HepG2 (cell line): ENCODE measurements at regions not wholly inside any gene's neighbourhood (a gene's known extent, or its start where the extent isn't known, plus 50 kb on each side); places are given as distances from the start of the nearest gene placed in this dataset.

Experiments
- SAFB2 ChIP-seq: sonication (generic); formaldehyde crosslinking; IDR thresholded peaks from 2 replicates; pipeline ENCODE4 v1.5.1; 2020; ENCODE audit warnings: missing genetic modification reagents, low read depth, mild to moderate bottlenecking, borderline replicate concordance
- U2AF1 ChIP-seq: fragments of 200-400 bp; formaldehyde crosslinking; optimal IDR thresholded peaks from 2 replicates; pipeline ENCODE3; 2017; ENCODE audit warnings: mild to moderate bottlenecking, low read depth, low read length
- TF ChIP-seq, protein P1 (sequence below): sonication (generic); formaldehyde crosslinking; IDR thresholded peaks from 2 replicates; pipeline ENCODE4 v1.5.1; 2020; ENCODE audit warnings: mild to moderate bottlenecking, missing genetic modification reagents, moderate library complexity
- TF ChIP-seq, protein P2 (sequence below): sonication (generic); formaldehyde crosslinking; IDR thresholded peaks from 2 replicates; pipeline ENCODE4 v1.4.0; 2020; ENCODE audit warnings: missing genetic modification reagents, borderline replicate concordance
- TF ChIP-seq, protein P3 (sequence below): IDR thresholded peaks from 2 replicates; pipeline ENCODE4 v1.6.1; 2016; ENCODE audit warnings: missing biosample characterization, missing genetic modification reagents, low read depth
- TF ChIP-seq, protein P4 (sequence below), 2 experiments: sonication (generic) in 1 of 2; formaldehyde crosslinking in 1 of 2; IDR thresholded peaks; 2 replicates each; pipeline versions ENCODE4 v1.4.0 to v1.6.1; 2018 to 2020; ENCODE audit warnings: missing genetic modification reagents in 2 of 2, borderline replicate concordance in 1 of 2, low read depth in 1 of 2, mild to moderate bottlenecking in 1 of 2, missing biosample characterization in 1 of 2

DNA sequence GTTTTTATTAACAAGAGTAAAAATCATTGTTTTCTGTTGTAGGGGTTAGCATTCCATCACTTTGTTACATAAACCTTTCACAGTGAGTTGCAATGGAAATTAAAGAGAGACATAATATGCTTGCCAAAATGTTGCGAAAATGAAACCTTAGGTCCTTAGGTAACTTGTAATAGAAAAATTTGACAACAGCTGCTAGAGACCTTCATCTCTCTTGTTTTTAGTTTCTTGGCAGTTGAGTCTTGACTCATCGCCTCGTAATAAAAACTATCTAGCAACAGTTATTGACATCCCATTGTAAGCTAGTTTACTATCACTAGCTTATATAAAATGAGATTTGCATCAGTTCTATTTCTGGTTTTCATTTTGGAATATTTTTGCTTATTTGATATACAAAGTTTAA is 179.0 kb upstream of the MMS22L start (continued):
- TF ChIP-seq, protein P1, sequence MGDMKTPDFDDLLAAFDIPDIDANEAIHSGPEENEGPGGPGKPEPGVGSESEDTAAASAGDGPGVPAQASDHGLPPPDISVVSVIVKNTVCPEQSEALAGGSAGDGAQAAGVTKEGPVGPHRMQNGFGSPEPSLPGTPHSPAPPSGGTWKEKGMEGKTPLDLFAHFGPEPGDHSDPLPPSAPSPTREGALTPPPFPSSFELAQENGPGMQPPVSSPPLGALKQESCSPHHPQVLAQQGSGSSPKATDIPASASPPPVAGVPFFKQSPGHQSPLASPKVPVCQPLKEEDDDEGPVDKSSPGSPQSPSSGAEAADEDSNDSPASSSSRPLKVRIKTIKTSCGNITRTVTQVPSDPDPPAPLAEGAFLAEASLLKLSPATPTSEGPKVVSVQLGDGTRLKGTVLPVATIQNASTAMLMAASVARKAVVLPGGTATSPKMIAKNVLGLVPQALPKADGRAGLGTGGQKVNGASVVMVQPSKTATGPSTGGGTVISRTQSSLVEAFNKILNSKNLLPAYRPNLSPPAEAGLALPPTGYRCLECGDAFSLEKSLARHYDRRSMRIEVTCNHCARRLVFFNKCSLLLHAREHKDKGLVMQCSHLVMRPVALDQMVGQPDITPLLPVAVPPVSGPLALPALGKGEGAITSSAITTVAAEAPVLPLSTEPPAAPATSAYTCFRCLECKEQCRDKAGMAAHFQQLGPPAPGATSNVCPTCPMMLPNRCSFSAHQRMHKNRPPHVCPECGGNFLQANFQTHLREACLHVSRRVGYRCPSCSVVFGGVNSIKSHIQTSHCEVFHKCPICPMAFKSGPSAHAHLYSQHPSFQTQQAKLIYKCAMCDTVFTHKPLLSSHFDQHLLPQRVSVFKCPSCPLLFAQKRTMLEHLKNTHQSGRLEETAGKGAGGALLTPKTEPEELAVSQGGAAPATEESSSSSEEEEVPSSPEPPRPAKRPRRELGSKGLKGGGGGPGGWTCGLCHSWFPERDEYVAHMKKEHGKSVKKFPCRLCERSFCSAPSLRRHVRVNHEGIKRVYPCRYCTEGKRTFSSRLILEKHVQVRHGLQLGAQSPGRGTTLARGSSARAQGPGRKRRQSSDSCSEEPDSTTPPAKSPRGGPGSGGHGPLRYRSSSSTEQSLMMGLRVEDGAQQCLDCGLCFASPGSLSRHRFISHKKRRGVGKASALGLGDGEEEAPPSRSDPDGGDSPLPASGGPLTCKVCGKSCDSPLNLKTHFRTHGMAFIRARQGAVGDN = no peak
- TF ChIP-seq SAFB2 = no peak
- TF ChIP-seq, protein P2, sequence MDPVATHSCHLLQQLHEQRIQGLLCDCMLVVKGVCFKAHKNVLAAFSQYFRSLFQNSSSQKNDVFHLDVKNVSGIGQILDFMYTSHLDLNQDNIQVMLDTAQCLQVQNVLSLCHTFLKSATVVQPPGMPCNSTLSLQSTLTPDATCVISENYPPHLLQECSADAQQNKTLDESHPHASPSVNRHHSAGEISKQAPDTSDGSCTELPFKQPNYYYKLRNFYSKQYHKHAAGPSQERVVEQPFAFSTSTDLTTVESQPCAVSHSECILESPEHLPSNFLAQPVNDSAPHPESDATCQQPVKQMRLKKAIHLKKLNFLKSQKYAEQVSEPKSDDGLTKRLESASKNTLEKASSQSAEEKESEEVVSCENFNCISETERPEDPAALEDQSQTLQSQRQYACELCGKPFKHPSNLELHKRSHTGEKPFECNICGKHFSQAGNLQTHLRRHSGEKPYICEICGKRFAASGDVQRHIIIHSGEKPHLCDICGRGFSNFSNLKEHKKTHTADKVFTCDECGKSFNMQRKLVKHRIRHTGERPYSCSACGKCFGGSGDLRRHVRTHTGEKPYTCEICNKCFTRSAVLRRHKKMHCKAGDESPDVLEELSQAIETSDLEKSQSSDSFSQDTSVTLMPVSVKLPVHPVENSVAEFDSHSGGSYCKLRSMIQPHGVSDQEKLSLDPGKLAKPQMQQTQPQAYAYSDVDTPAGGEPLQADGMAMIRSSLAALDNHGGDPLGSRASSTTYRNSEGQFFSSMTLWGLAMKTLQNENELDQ (CRISPR knock-in tag) = no peak
- TF ChIP-seq, protein P3, sequence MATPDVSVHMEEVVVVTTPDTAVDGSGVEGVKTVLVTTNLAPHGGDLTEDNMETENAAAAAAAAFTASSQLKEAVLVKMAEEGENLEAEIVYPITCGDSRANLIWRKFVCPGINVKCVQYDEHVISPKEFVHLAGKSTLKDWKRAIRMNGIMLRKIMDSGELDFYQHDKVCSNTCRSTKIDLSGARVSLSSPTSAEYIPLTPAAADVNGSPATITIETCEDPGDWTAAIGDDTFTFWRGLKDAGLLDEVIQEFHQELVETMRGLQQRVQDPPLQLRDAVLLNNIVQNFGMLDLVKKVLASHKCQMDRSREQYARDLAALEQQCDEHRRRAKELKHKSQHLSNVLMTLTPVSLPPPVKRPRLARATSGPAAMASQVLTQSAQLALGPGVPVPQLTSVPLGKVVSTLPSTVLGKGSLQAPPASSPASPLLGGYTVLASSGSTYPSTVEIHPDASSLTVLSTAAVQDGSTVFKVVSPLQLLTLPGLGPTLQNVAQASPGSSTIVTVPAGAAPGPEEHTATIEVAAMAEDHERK (CRISPR knock-in tag) = no peak
- TF ChIP-seq U2AF1 = no peak
- TF ChIP-seq, protein P4, sequence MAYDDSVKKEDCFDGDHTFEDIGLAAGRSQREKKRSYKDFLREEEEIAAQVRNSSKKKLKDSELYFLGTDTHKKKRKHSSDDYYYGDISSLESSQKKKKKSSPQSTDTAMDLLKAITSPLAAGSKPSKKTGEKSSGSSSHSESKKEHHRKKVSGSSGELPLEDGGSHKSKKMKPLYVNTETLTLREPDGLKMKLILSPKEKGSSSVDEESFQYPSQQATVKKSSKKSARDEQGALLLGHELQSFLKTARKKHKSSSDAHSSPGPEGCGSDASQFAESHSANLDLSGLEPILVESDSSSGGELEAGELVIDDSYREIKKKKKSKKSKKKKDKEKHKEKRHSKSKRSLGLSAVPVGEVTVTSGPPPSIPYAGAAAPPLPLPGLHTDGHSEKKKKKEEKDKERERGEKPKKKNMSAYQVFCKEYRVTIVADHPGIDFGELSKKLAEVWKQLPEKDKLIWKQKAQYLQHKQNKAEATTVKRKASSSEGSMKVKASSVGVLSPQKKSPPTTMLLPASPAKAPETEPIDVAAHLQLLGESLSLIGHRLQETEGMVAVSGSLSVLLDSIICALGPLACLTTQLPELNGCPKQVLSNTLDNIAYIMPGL (CRISPR knock-in tag; IDR thresholded peaks at IDR 0.05; ENCODE audit: borderline replicate concordance in 1 of 2, low read depth in 1 of 2) = no peak
